ENCODE measurements at regions not wholly inside any gene's neighbourhood (a gene's known extent, or its start where the extent isn't known, plus 50 kb on each side); places are given as distances from the start of the nearest gene placed in this dataset.
A peak's percentile ranks its signal among the peaks of the same experiment; 100 is the strongest.

DNA sequence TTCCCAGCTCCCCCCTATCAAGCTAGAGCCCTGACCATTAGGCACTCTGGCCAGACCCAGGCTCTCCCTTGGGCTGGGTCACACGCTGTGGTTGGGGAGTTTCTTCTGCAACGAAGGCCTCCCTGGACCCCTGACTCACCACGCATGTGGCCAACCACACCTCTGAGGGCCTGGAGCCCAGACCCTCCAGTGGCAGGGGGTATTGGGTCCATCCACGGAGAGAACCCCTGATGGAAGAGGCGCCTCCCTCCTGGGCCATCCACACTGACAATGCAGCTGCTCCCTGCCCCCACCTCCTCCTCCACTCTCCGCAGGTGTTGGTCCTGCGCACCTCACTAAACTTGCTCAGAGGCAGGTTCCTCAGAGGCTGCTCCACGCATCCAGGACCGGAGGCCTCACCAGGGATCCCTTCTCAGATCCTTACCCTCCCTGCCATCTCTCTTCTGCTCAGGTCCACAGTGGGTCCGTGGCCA, 125.4 kb downstream of the RNASET2 start:
- Histone ChIP-seq H3K4me3 (replicated peaks in 1 of 3; ENCODE audit: low read depth in 2 of 3, low read length in 3 of 3) (no peak overlapping the region), H3K27ac (ENCODE audit: low read depth in 1 of 2, low read length in 2 of 2) (peak overlapping the region; percentile 88 to 90), H3K4me1 (ENCODE audit: control insufficient read depth in 1 of 2, insufficient read depth in 2 of 2, low read length in 2 of 2) (peaks cover 19 to 21% of the 10 kb centered on the region in 2 donors), H3K9me3 (replicated peaks in 1 of 2; ENCODE audit: control insufficient read depth in 1 of 2, insufficient read depth in 1 of 2, low read length in 2 of 2) (no peaks in the 10 kb centered on the region), H3K4me2 (replicated peaks; ENCODE audit: extremely low read depth, low read length, poor library complexity, severe bottlenecking) (no peak overlapping the region), H4K20me1 (ENCODE audit: insufficient read depth, low read length) (no peaks in the 10 kb centered on the region), H3K36me3 (replicated peaks in 1 of 2; ENCODE audit: control insufficient read depth in 1 of 2, insufficient read depth in 2 of 2, low read length in 2 of 2) (no peaks in the 10 kb centered on the region), H3K27me3 (ENCODE audit: control insufficient read depth in 2 of 2, insufficient read depth in 2 of 2, low read length in 2 of 2) (no peaks in the 10 kb centered on the region), H3K79me2 (ENCODE audit: insufficient read depth, low read length) (no peaks in the 10 kb centered on the region), H3K9ac (ENCODE audit: insufficient read depth, low read length, poor library complexity, severe bottlenecking) (peak overlapping the region; percentile 44), H2AFZ (ENCODE audit: insufficient read depth, low read depth, low read length, poor library complexity, severe bottlenecking) (no peak overlapping the region)
- peaks cover 23% of the 10 kb centered on the region for H3K4me1 Mint-ChIP-seq
- TF ChIP-seq, protein P1, sequence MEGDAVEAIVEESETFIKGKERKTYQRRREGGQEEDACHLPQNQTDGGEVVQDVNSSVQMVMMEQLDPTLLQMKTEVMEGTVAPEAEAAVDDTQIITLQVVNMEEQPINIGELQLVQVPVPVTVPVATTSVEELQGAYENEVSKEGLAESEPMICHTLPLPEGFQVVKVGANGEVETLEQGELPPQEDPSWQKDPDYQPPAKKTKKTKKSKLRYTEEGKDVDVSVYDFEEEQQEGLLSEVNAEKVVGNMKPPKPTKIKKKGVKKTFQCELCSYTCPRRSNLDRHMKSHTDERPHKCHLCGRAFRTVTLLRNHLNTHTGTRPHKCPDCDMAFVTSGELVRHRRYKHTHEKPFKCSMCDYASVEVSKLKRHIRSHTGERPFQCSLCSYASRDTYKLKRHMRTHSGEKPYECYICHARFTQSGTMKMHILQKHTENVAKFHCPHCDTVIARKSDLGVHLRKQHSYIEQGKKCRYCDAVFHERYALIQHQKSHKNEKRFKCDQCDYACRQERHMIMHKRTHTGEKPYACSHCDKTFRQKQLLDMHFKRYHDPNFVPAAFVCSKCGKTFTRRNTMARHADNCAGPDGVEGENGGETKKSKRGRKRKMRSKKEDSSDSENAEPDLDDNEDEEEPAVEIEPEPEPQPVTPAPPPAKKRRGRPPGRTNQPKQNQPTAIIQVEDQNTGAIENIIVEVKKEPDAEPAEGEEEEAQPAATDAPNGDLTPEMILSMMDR (IDR thresholded peaks at IDR 0.05) = no peak
- H3K27ac Mint-ChIP-seq = peak overlapping the region; percentile 73 to 95 (median 84)
- no peak overlapping the region for H3K4me3 Mint-ChIP-seq
- peak in 1 of 3 donors; percentile 22 for DNase-seq
- WGBS (ENCODE audit: insufficient coverage) = 97% methylated on average over 6 of the region's 10 CpGs
- H3K9me3 Mint-ChIP-seq = peaks cover 0 to 8% (median 0%) of the 10 kb centered on the region in 7 donors
- intact Hi-C loops (cut with micrococcal nuclease) = no loop called here
- H3K36me3 Mint-ChIP-seq = peaks cover 0 to 4% of the 10 kb centered on the region in 2 donors
- peaks cover 1 to 5% (median 1%) of the 10 kb centered on the region in 3 donors for H3K27me3 Mint-ChIP-seq (ENCODE audit: low read depth in 3 of 3)

DNA sequence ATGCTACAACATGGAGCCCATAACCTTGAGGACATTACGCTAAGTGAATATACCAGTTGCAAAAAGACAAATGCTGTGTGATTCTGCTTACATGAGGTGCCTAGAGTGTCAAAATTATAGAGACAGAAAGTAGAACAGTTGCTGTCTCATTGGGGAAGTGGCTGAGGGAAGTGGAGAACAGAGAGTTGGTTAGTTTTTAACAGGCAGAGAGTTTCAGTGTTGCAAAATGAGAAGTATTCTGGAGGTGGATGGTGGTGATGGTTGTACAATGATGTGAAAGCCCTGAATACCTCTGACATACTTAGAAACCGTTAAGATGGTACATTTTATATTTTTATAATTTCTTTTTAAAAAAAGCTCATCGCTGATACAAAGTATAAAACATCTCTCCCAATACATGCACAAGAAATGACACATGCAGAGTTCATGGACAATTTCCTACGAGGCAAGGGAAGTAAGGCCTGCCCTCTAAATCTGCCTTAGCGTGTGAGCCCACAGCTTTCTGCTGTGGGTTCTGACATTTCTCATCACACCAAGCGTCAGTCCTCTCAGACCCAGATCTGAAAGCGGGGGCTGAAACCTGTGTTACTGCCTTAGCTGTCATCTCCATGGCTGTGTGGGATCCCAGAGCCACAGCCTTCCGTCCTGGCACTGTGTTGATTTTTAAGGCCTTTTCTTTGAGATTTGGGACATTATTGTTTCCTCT, 126.0 kb downstream of the RNASET2 start:
- H3K4me1 Mint-ChIP-seq = peaks cover 23% of the 10 kb centered on the region
- H3K4me3 Mint-ChIP-seq = peak overlapping the region in 1 of 2 donors; percentile 16
- Histone ChIP-seq H3K9me3 (replicated peaks in 1 of 2; ENCODE audit: control insufficient read depth in 1 of 2, insufficient read depth in 1 of 2, low read length in 2 of 2) (no peaks in the 10 kb centered on the region), H3K4me1 (ENCODE audit: control insufficient read depth in 1 of 2, insufficient read depth in 2 of 2, low read length in 2 of 2) (peaks cover 19 to 21% of the 10 kb centered on the region in 2 donors), H3K9ac (ENCODE audit: insufficient read depth, low read length, poor library complexity, severe bottlenecking) (peak overlapping the region; percentile 44), H3K4me2 (replicated peaks; ENCODE audit: extremely low read depth, low read length, poor library complexity, severe bottlenecking) (peak overlapping the region; percentile 22), H4K20me1 (ENCODE audit: insufficient read depth, low read length) (no peaks in the 10 kb centered on the region), H3K79me2 (ENCODE audit: insufficient read depth, low read length) (no peaks in the 10 kb centered on the region), H3K36me3 (replicated peaks in 1 of 2; ENCODE audit: control insufficient read depth in 1 of 2, insufficient read depth in 2 of 2, low read length in 2 of 2) (no peaks in the 10 kb centered on the region), H3K27ac (ENCODE audit: low read depth in 1 of 2, low read length in 2 of 2) (peak overlapping the region; percentile 88 to 90), H3K27me3 (ENCODE audit: control insufficient read depth in 2 of 2, insufficient read depth in 2 of 2, low read length in 2 of 2) (no peaks in the 10 kb centered on the region), H2AFZ (ENCODE audit: insufficient read depth, low read depth, low read length, poor library complexity, severe bottlenecking) (no peak overlapping the region), H3K4me3 (replicated peaks in 1 of 3; ENCODE audit: low read depth in 2 of 3, low read length in 3 of 3) (no peak overlapping the region)
- TF ChIP-seq, protein P1 (IDR thresholded peaks at IDR 0.05) = no peak
- H3K9me3 Mint-ChIP-seq = peaks cover 0 to 8% (median 0%) of the 10 kb centered on the region in 7 donors
- peak; percentile 43 to 59 (median 54) for DNase-seq
- 8% methylated on average over 2 of the region's 8 CpGs for WGBS (ENCODE audit: insufficient coverage)
- H3K27me3 Mint-ChIP-seq (ENCODE audit: low read depth in 3 of 3) = peaks cover 1 to 5% (median 1%) of the 10 kb centered on the region in 3 donors
- H3K36me3 Mint-ChIP-seq = peaks cover 0 to 4% of the 10 kb centered on the region in 2 donors
- H3K27ac Mint-ChIP-seq = peak overlapping the region; percentile 68 to 95 (median 83)
- intact Hi-C loops (cut with micrococcal nuclease) = no loop called here
